Smooth muscle cell (in vitro differentiated cells): ENCODE measurements at regions not wholly inside any gene's neighbourhood (a gene's known extent, or its start where the extent isn't known, plus 50 kb on each side); places are given as distances from the start of the nearest gene placed in this dataset.

ENCODE experiments used
- DNase-seq: peaks from one replicate; lab custom pipeline; 2025; ENCODE audit not compliant: unreplicated experiment; lab: John Stamatoyannopoulos, UW
- H2AFZ ChIP-seq: fragments of 200-600 bp; sonication (generic); 2 replicates; pipeline ENCODE4 v1.6.0; 2016; ENCODE audit warnings: antibody characterized with exemption, low read depth, mild to moderate bottlenecking
- H3F3A ChIP-seq: fragments of 200-600 bp; sonication (generic); 2 replicates; pipeline ENCODE4 v1.6.0; 2017; ENCODE audit warnings: antibody characterized with exemption, low read depth
- H3K27ac ChIP-seq: fragments of 200-600 bp; sonication (generic); 2 replicates; pipeline ENCODE4 v1.5.1; 2016; ENCODE audit warnings: low read depth, mild to moderate bottlenecking
- H3K27me3 ChIP-seq: fragments of 200-600 bp; sonication (generic); 2 replicates; pipeline ENCODE4 v1.6.1; 2016; ENCODE audit warnings: low read depth, mild to moderate bottlenecking
- H3K36me3 ChIP-seq: fragments of 200-600 bp; sonication (generic); 2 replicates; pipeline ENCODE4 v1.5.1; 2016; ENCODE audit warnings: low read depth
- H3K4me1 ChIP-seq: fragments of 200-600 bp; sonication (generic); 2 replicates; pipeline ENCODE4 v1.5.1; 2016; ENCODE audit warnings: low read depth
- H3K4me2 ChIP-seq: fragments of 200-600 bp; sonication (generic); 2 replicates; pipeline ENCODE4 v1.6.0; 2016; ENCODE audit warnings: mild to moderate bottlenecking
- H3K4me3 ChIP-seq: fragments of 200-600 bp; sonication (generic); 2 replicates; pipeline ENCODE4 v1.5.1; 2016; ENCODE audit warnings: mild to moderate bottlenecking
- H3K79me2 ChIP-seq: fragments of 200-600 bp; sonication (generic); 2 replicates; pipeline ENCODE4 v1.6.0; 2016; ENCODE audit warnings: low read depth, mild to moderate bottlenecking
- H3K9ac ChIP-seq: fragments of 200-600 bp; sonication (generic); 2 replicates; pipeline ENCODE4 v1.6.0; 2016; ENCODE audit warnings: low read depth
- H3K9me3 ChIP-seq: fragments of 200-600 bp; sonication (generic); replicated peaks from 2 replicates; pipeline ENCODE4 v1.5.1; 2016; ENCODE audit warnings: low read depth
- H4K20me1 ChIP-seq: fragments of 200-600 bp; sonication (generic); 2 replicates; pipeline ENCODE4 v1.6.0; 2016; ENCODE audit warnings: low read depth
- WGBS: methylation state at CpG from one replicate; pipeline ENCODE4 v1.1.7; 2016; ENCODE audit warnings: low lambda C conversion rate; 5-methylcytosine and 5-hydroxymethylcytosine counted together
- TF ChIP-seq, protein P1 (sequence below): fragments of 200-600 bp; sonication (generic); IDR thresholded peaks from 2 replicates; pipeline ENCODE4 v1.5.1; 2017; ENCODE audit warnings: borderline replicate concordance, mild to moderate bottlenecking, antibody characterized with exemption; ENCODE audit not compliant: insufficient read depth, poor library complexity, severe bottlenecking

DNA sequence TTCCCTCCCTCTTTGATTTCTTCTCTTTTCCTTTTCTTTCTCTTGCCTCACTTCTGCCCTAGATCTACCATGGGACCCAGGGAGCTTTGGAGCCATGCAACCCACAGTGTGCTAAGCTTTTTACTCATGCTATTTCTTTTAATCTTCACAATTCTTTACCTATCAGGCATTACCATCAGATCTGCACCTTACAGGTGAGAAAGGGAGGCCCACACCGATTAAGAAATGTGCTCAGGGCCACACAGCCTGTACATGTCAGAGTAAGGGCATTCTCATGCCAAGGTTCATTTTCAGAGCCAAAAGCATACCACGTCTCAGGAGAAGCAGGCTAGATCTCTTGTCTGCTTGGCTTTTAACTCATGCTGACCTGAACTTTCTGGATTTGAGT, 161.9 kb downstream of the RPIA start:
- DNase-seq, result no peak
- no peak overlapping the region for H3K4me2 ChIP-seq
- H3K4me1 ChIP-seq, result no peaks in the 10 kb centered on the region

GRCh38 chr2:88854528-88854927, 163.1 kb downstream of the RPIA start:
- Histone ChIP-seq H3K79me2 (no peaks in the 10 kb centered on the region), H3K4me3 (no peak overlapping the region), H3F3A (no peaks in the 10 kb centered on the region), H4K20me1 (no peaks in the 10 kb centered on the region), H3K4me1 (no peaks in the 10 kb centered on the region), H3K9ac (no peak overlapping the region), H3K9me3 (peaks cover 4% of the 10 kb centered on the region), H3K27ac (no peak overlapping the region), H3K4me2 (no peak overlapping the region), H3K36me3 (no peaks in the 10 kb centered on the region), H2AFZ (no peak overlapping the region), H3K27me3 (no peaks in the 10 kb centered on the region)
- TF ChIP-seq, protein P1, sequence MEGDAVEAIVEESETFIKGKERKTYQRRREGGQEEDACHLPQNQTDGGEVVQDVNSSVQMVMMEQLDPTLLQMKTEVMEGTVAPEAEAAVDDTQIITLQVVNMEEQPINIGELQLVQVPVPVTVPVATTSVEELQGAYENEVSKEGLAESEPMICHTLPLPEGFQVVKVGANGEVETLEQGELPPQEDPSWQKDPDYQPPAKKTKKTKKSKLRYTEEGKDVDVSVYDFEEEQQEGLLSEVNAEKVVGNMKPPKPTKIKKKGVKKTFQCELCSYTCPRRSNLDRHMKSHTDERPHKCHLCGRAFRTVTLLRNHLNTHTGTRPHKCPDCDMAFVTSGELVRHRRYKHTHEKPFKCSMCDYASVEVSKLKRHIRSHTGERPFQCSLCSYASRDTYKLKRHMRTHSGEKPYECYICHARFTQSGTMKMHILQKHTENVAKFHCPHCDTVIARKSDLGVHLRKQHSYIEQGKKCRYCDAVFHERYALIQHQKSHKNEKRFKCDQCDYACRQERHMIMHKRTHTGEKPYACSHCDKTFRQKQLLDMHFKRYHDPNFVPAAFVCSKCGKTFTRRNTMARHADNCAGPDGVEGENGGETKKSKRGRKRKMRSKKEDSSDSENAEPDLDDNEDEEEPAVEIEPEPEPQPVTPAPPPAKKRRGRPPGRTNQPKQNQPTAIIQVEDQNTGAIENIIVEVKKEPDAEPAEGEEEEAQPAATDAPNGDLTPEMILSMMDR, result no peak
- no peak for DNase-seq
- 38% methylated on average over 2 of the region's 2 CpGs for WGBS

More for the DNA sequence above, 161.9 kb downstream of the RPIA start:
- Histone ChIP-seq H3K9me3 (peaks cover 4% of the 10 kb centered on the region), H3F3A (no peaks in the 10 kb centered on the region), H2AFZ (no peak overlapping the region), H4K20me1 (no peaks in the 10 kb centered on the region), H3K4me3 (no peak overlapping the region), H3K79me2 (no peaks in the 10 kb centered on the region), H3K9ac (no peak overlapping the region), H3K27ac (no peak overlapping the region), H3K36me3 (no peaks in the 10 kb centered on the region), H3K27me3 (no peaks in the 10 kb centered on the region)
- WGBS, result 50% methylated on average over 2 of the region's 2 CpGs
- TF ChIP-seq, protein P1, result no peak

- no peak overlapping the region for H3K4me2 ChIP-seq
- H4K20me1 ChIP-seq, result no peaks in the 10 kb centered on the region
- 6% methylated on average over 3 of the region's 3 CpGs for WGBS
- no peaks in the 10 kb centered on the region for H3K27me3 ChIP-seq
- no peaks in the 10 kb centered on the region for H3K79me2 ChIP-seq
- H3K4me1 ChIP-seq, result no peaks in the 10 kb centered on the region
- H3K27ac ChIP-seq, result no peak overlapping the region
- no peaks in the 10 kb centered on the region for H3F3A ChIP-seq
- H3K9ac ChIP-seq, result no peak overlapping the region
- DNase-seq, result no peak
- no peak overlapping the region for H2AFZ ChIP-seq
- no peaks in the 10 kb centered on the region for H3K36me3 ChIP-seq
- TF ChIP-seq, protein P1, result no peak
- no peak overlapping the region for H3K4me3 ChIP-seq
- peaks cover 8% of the 10 kb centered on the region for H3K9me3 ChIP-seq
These were observed 164.3 kb downstream of the RPIA start for GRCh38 chr2:88855620-88856408.
